AG04450 (cell line): ENCODE measurements at regions not wholly inside any gene's neighbourhood (a gene's known extent, or its start where the extent isn't known, plus 50 kb on each side); places are given as distances from the start of the nearest gene placed in this dataset.

Source experiments
- CTCF ChIA-PET: fragments of 300-600, 350-600 bp; formaldehyde crosslinking; extraction: SDS; loops from one replicate; lab custom pipeline; 2022; ENCODE audit warnings: antibody characterized with exemption, inconsistent platforms; lab: Charles Lee
- POLR2A ChIA-PET: fragments of 350-600 bp; formaldehyde crosslinking; extraction: SDS; loops from one replicate; lab custom pipeline; 2021; ENCODE audit warnings: antibody characterized with exemption, inconsistent platforms; lab: Yijun Ruan, JAX
- DNase-seq: peaks from one replicate; pipeline ENCODE4 v3.0.0-alpha.2; 2011; ENCODE audit warnings: low read depth, low spot score
- H3K27ac ChIP-seq: one replicate; pipeline ENCODE4 v1.5.1; 2012; ENCODE audit warnings: low read depth, low read length, control low read depth
- H3K27me3 ChIP-seq: one replicate; pipeline ENCODE4 v1.6.0; 2012; ENCODE audit warnings: low read length; ENCODE audit not compliant: control insufficient read depth, insufficient read depth
- H3K4me3 ChIP-seq: 2 replicates; pipeline ENCODE4 v1.5.1; 2011; ENCODE audit warnings: mild to moderate bottlenecking, low read depth, low read length, control low read depth
- H3K9me3 ChIP-seq: 2 replicates; pipeline ENCODE4 v1.5.1; 2012; ENCODE audit warnings: low read length; ENCODE audit not compliant: control insufficient read depth, insufficient read depth
- CTCF ChIP-seq: IDR thresholded peaks from 2 replicates; pipeline ENCODE4 v1.5.1; 2011; ENCODE audit warnings: low read depth, low read length, control low read depth, inconsistent platforms

GRCh38 chr19:29111576-29111975 lies 101.4 kb downstream of the UQCRFS1 start:
- DNase-seq = no peak
- no peak overlapping the region for H3K27ac ChIP-seq
- ChIA-PET POLR2A (no interaction called here), CTCF (no interaction called here)
- H3K27me3 ChIP-seq = no peaks in the 10 kb centered on the region
- peaks cover 40% of the 10 kb centered on the region for H3K9me3 ChIP-seq
- no peak for TF ChIP-seq CTCF
- no peak overlapping the region for H3K4me3 ChIP-seq

- peaks cover 48% of the 10 kb centered on the region for H3K9me3 ChIP-seq
- no peak for DNase-seq
- no peaks in the 10 kb centered on the region for H3K27me3 ChIP-seq
- no peak overlapping the region for H3K27ac ChIP-seq
- no peak for TF ChIP-seq CTCF
- H3K4me3 ChIP-seq = no peak overlapping the region
- ChIA-PET POLR2A (no interaction called here), CTCF (no interaction called here)
Measured at GRCh38 chr19:29107831-29108230, 105.1 kb downstream of the UQCRFS1 start.

GRCh38 chr19:29106346-29106885 lies 106.5 kb downstream of the UQCRFS1 start:
- ChIA-PET POLR2A (no interaction called here), CTCF (no interaction called here)
- Histone ChIP-seq H3K27ac (no peak overlapping the region), H3K9me3 (peaks cover 50% of the 10 kb centered on the region), H3K4me3 (no peak overlapping the region), H3K27me3 (no peaks in the 10 kb centered on the region)
- no peak for DNase-seq
- no peak for TF ChIP-seq CTCF

DNA sequence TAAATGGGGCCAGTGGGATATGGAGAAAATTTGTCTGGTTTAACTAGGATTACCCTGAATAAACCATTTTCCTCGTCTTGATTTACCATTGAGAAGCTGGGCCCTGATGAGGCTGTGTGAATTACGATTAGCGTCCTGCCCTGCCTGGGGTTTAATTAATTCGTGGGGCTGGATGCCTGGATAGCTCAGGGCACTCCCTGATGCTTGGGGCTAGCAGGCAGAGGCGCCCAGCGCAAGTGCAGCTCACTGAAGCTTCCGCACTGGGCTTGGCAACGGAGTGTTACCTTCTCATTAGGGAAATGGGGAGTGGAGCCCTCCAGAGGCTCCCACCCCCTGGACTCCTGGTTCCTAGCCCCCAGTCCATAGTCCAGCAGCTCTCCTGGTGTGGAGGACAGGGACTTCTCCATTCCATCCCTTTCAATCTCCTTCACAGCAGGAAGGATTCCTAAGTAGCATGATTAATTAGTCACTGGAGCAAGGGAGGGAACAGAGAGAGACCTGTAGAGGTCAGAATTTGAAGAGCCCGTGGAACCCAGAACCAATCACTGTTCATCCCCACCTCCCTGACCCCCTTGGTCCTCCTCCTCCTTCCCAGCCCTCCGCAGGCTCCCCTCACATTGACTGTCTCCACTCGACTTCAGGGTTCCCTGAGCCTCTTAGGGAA lies 107.2 kb downstream of the UQCRFS1 start:
- TF ChIP-seq CTCF = no peak
- Histone ChIP-seq H3K9me3 (peaks cover 50% of the 10 kb centered on the region), H3K4me3 (no peak overlapping the region), H3K27me3 (no peaks in the 10 kb centered on the region), H3K27ac (no peak overlapping the region)
- CTCF ChIA-PET = no interaction called here
- POLR2A ChIA-PET = no interaction called here
- no peak for DNase-seq

DNA sequence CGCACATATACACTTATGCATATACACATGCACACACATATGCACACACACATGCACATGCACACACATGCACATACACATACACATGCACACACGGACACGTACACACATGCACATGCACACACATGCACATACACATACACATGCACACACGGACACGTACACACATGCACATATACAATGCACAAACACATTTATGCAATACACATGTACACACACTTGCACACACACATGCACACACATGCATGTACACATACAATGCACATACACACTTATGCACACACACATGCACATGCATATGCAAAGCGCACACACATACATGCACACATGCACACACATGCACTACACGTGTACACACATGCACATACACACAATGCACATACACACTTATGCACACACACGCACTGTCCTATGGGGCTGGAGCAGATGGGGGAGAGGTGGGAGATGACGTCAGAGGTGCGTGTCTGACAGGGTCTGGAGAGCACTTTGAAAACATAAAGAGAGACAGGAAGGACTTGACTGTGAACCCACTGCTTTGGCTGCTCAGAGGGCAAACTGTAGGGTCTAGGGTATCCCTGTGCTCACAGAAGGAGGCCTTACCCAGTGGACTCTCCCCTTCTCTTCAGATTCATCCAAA lies 108.2 kb downstream of the UQCRFS1 start:
- no peaks in the 10 kb centered on the region for H3K27me3 ChIP-seq
- DNase-seq = no peak
- ChIA-PET CTCF (no interaction called here), POLR2A (no interaction called here)
- H3K4me3 ChIP-seq = no peak overlapping the region
- no peak overlapping the region for H3K27ac ChIP-seq
- H3K9me3 ChIP-seq = peaks cover 58% of the 10 kb centered on the region
- TF ChIP-seq CTCF = no peak
